Endothelial cell of umbilical vein (primary cell): ENCODE measurements at regions not wholly inside any gene's neighbourhood (a gene's known extent, or its start where the extent isn't known, plus 50 kb on each side); places are given as distances from the start of the nearest gene placed in this dataset.
A peak's percentile ranks its signal among the peaks of the same experiment; 100 is the strongest.

ENCODE experiments used
- BruUV-seq: library from RNA; stranded (reverse); fragments of 400-500 nt; replicated peaks from 2 replicates; lab custom pipeline; 2021; lab: Mats Ljungman, UMichigan
- CTCF ChIA-PET: fragments of 300-600, 350-600 bp; sonication (Branson Sonifier 250); formaldehyde crosslinking; loops from one replicate; lab custom pipeline; 2021; ENCODE audit warnings: antibody characterized with exemption, inconsistent platforms; lab: Charles Lee
- POLR2A ChIA-PET: fragments of 300-600, 350-600 bp; sonication (Branson Sonifier 250); formaldehyde crosslinking; loops from one replicate; lab custom pipeline; 2021; ENCODE audit warnings: antibody characterized with exemption, inconsistent platforms; lab: Charles Lee
- DNase-seq: peaks from one replicate; pipeline ENCODE4 v3.0.0-alpha.2; 2011; ENCODE audit warnings: low read depth, low spot score
- FAIRE-seq: peaks from 2 replicates; lab custom pipeline; 2011; peaks lifted over from hg19 to GRCh38; lab: Jason Lieb, UNC
- H2AFZ ChIP-seq: 2 replicates; pipeline ENCODE4 v1.6.0; 2012; ENCODE audit warnings: low read depth, low read length, control low read depth, inconsistent platforms
- H3K27ac ChIP-seq: 2 replicates; pipeline ENCODE4 v1.5.1; 2011; ENCODE audit warnings: low read depth, mild to moderate bottlenecking, control low read depth, low read length, moderate library complexity; ENCODE audit not compliant: insufficient read depth
- H3K27me3 ChIP-seq, 2 experiments: 2 replicates each; pipeline versions ENCODE4 v1.6.0 to v1.6.1; 2011; ENCODE audit warnings: low read length in 2 of 2, mixed read lengths in 1 of 2; ENCODE audit not compliant: control insufficient read depth in 2 of 2, insufficient read depth in 2 of 2
- H3K36me3 ChIP-seq, 2 experiments: 2 replicates in 1 of 2; 3 replicates in 1 of 2; pipeline ENCODE4 v1.5.1; 2011; ENCODE audit warnings: low read length in 2 of 2, mild to moderate bottlenecking in 1 of 2, moderate library complexity in 1 of 2; ENCODE audit not compliant: control insufficient read depth in 2 of 2, insufficient read depth in 2 of 2; ENCODE audit errors: extremely low read depth in 1 of 2
- H3K4me1 ChIP-seq: 3 replicates; pipeline ENCODE4 v1.5.1; 2011; ENCODE audit warnings: mild to moderate bottlenecking, low read length; ENCODE audit not compliant: control insufficient read depth, insufficient read depth; ENCODE audit errors: extremely low read depth
- H3K4me2 ChIP-seq: 2 replicates; pipeline ENCODE4 v1.6.1; 2011; ENCODE audit warnings: low read length, control low read depth, mixed read lengths; ENCODE audit not compliant: insufficient read depth
- H3K4me3 ChIP-seq, 3 experiments: fragments of 200-600 bp in 1 of 3; sonication (generic), shearing (Covaris generic) in 1 of 3; replicated peaks in 1 of 3; 2 replicates each; pipeline ENCODE4 v1.5.1; 2011 to 2016; ENCODE audit warnings: control low read depth in 3 of 3, low read length in 3 of 3, mild to moderate bottlenecking in 2 of 3, inconsistent platforms in 1 of 3, low read depth in 1 of 3, moderate library complexity in 1 of 3; ENCODE audit not compliant: insufficient read depth in 1 of 3
- H3K79me2 ChIP-seq: 2 replicates; pipeline ENCODE4 v1.6.0; 2012; ENCODE audit warnings: low read length, inconsistent platforms; ENCODE audit not compliant: control insufficient read depth, insufficient read depth
- H3K9ac ChIP-seq: replicated peaks from 2 replicates; pipeline ENCODE3; 2011; ENCODE audit warnings: low read length, control low read depth; ENCODE audit not compliant: insufficient read depth; ENCODE audit errors: extremely low read depth
- H3K9me1 ChIP-seq: replicated peaks from 3 replicates; pipeline ENCODE4 v1.6.0; 2011; ENCODE audit warnings: mild to moderate bottlenecking, low read length; ENCODE audit not compliant: control insufficient read depth, insufficient read depth; ENCODE audit errors: extremely low read depth
- H3K9me3 ChIP-seq: replicated peaks from 2 replicates; pipeline ENCODE4 v1.5.1; 2012; ENCODE audit warnings: low read length, inconsistent platforms; ENCODE audit not compliant: control insufficient read depth, insufficient read depth
- H4K20me1 ChIP-seq: replicated peaks from 2 replicates; pipeline ENCODE3; 2011; ENCODE audit warnings: mild to moderate bottlenecking, low read length; ENCODE audit not compliant: control insufficient read depth, insufficient read depth; ENCODE audit errors: extremely low read depth
- EZH2 ChIP-seq: IDR thresholded peaks from 2 replicates; pipeline ENCODE4 v1.6.1; 2012; ENCODE audit warnings: borderline replicate concordance, low read depth, mild to moderate bottlenecking, moderate library complexity, low read length, inconsistent platforms; ENCODE audit not compliant: severe bottlenecking
- FOS ChIP-seq: IDR thresholded peaks from 2 replicates; pipeline ENCODE4 v1.6.1; 2011; ENCODE audit warnings: mild to moderate bottlenecking, low read length, moderate library complexity, borderline replicate concordance; ENCODE audit not compliant: insufficient read depth
- GATA2 ChIP-seq: IDR thresholded peaks from 2 replicates; pipeline ENCODE4 v1.7.0; 2011; ENCODE audit warnings: low read depth, mild to moderate bottlenecking, moderate library complexity, mixed read lengths, low read length; ENCODE audit not compliant: insufficient read length, insufficient read depth
- JUN ChIP-seq: IDR thresholded peaks from 2 replicates; pipeline ENCODE4 v1.6.1; 2011; ENCODE audit warnings: borderline replicate concordance, low read depth; ENCODE audit not compliant: insufficient read length, insufficient read depth
- MAX ChIP-seq: IDR thresholded peaks from 2 replicates; pipeline ENCODE4 v1.6.1; 2011; ENCODE audit not compliant: insufficient read depth, insufficient read length
- MYC ChIP-seq: IDR thresholded peaks from one replicate; pipeline ENCODE4 v1.6.1; 2011; ENCODE audit warnings: mild to moderate bottlenecking, low read depth, low read length
- POLR2A ChIP-seq: IDR thresholded peaks from 2 replicates; pipeline ENCODE4 v1.6.1; 2012; ENCODE audit warnings: low read depth, mild to moderate bottlenecking, control low read depth, low read length
- POLR2AphosphoS5 ChIP-seq: IDR thresholded peaks from 2 replicates; pipeline ENCODE4 v1.6.1; 2012; ENCODE audit warnings: low read depth, mild to moderate bottlenecking, control low read depth, low read length, moderate library complexity; ENCODE audit not compliant: insufficient read depth
- dilution Hi-C: fragments of 300-500 bp; cut with MboI; formaldehyde crosslinking; loops from one replicate; pipeline ENCODE4 v1.15.0; 2019; ENCODE audit warnings: low sequenced_read_pairs; ENCODE audit not compliant: extremely low pct_ligation_motif_present
- intact Hi-C: fragments of 100-400 bp; cut with micrococcal nuclease; formaldehyde crosslinking; loops from one replicate; pipeline ENCODE4 v1.10.0; 2022
- TF ChIP-seq, protein P1 (sequence below), 2 donors: IDR thresholded peaks; 1 replicate in 1 of 2; 2 replicates in 1 of 2; pipeline ENCODE4 v1.5.1; 2011; ENCODE audit warnings: low read length in 2 of 2, mild to moderate bottlenecking in 2 of 2, moderate library complexity in 2 of 2, control low read depth in 1 of 2, inconsistent platforms in 1 of 2, low read depth in 1 of 2; ENCODE audit not compliant: insufficient read depth in 1 of 2; ENCODE audit errors: extremely low read depth in 1 of 2

- intact Hi-C loops (no loop called here), dilution Hi-C loops (no loop called here)
- Histone ChIP-seq H3K9me3 (no peaks in the 10 kb centered on the region), H3K27me3 (peaks cover 0 to 3% of the 10 kb centered on the region in 2 experiments), H3K9ac (no peak overlapping the region), H3K27ac (no peak overlapping the region), H3K36me3 (no peaks in the 10 kb centered on the region), H4K20me1 (no peaks in the 10 kb centered on the region), H3K4me1 (peaks cover 9% of the 10 kb centered on the region), H3K9me1 (peaks cover 2% of the 10 kb centered on the region), H2AFZ (no peak overlapping the region), H3K4me2 (peak overlapping the region; percentile 19), H3K79me2 (no peaks in the 10 kb centered on the region), H3K4me3 (no peak overlapping the region)
- CTCF ChIA-PET: no interaction called here
- DNase-seq (no peak), FAIRE-seq (no peak)
- no TSS peak for BruUV-seq
- no peak for TF ChIP-seq MYC
- no peak for TF ChIP-seq MAX
- TF ChIP-seq EZH2: no peak
- no peak for TF ChIP-seq POLR2A
- POLR2A ChIA-PET: no interaction called here
Observed at GRCh38 chr10:28840202-28840601, 162.9 kb downstream of the BAMBI start.

DNA sequence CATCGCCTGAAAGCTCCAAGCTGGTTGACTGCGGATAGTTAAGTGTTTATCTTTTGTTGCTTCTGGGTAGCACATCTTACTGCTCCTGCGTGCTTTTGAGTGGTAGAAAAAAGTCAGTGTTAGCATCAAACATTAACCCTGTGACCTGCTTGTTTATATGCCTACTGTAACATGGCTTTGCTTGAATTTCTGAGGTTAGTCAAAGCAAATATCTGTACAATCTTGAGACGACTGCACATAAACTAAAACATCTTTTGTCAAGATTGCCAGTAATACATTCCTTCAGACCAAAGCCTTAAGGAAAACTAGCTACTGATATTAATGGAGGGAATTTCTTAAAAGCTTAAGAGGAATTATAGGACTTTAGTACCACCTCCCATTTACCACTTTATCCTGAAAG, 163.7 kb downstream of the BAMBI start:
- dilution Hi-C loops: no loop called here
- Histone ChIP-seq H3K4me2 (no peak overlapping the region), H3K9me1 (peaks cover 2% of the 10 kb centered on the region), H3K9me3 (no peaks in the 10 kb centered on the region), H3K4me3 (no peak overlapping the region), H3K9ac (no peak overlapping the region), H3K27me3 (no peaks in the 10 kb centered on the region), H4K20me1 (no peaks in the 10 kb centered on the region), H2AFZ (no peak overlapping the region), H3K79me2 (no peaks in the 10 kb centered on the region), H3K36me3 (no peaks in the 10 kb centered on the region), H3K27ac (no peak overlapping the region), H3K4me1 (peaks cover 9% of the 10 kb centered on the region)
- intact Hi-C loops: no loop called here
- CTCF ChIA-PET: no interaction called here
- no peak for TF ChIP-seq GATA2
- TF ChIP-seq, protein P1, sequence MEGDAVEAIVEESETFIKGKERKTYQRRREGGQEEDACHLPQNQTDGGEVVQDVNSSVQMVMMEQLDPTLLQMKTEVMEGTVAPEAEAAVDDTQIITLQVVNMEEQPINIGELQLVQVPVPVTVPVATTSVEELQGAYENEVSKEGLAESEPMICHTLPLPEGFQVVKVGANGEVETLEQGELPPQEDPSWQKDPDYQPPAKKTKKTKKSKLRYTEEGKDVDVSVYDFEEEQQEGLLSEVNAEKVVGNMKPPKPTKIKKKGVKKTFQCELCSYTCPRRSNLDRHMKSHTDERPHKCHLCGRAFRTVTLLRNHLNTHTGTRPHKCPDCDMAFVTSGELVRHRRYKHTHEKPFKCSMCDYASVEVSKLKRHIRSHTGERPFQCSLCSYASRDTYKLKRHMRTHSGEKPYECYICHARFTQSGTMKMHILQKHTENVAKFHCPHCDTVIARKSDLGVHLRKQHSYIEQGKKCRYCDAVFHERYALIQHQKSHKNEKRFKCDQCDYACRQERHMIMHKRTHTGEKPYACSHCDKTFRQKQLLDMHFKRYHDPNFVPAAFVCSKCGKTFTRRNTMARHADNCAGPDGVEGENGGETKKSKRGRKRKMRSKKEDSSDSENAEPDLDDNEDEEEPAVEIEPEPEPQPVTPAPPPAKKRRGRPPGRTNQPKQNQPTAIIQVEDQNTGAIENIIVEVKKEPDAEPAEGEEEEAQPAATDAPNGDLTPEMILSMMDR (IDR thresholded peaks at IDR 0.05; ENCODE audit: extremely low read depth in 1 of 2, insufficient read depth in 1 of 2, low read depth in 1 of 2, low read length in 2 of 2): no peak
- TF ChIP-seq POLR2AphosphoS5: no peak
- no peak for TF ChIP-seq POLR2A
- TF ChIP-seq JUN: no peak
- no peak for TF ChIP-seq MYC
- no peak for TF ChIP-seq EZH2
- no peak for TF ChIP-seq MAX
- no peak for TF ChIP-seq FOS
- no peak for FAIRE-seq
- DNase-seq: no peak
- POLR2A ChIA-PET: no interaction called here
- no TSS peak for BruUV-seq
